ENCODE measurements at regions not wholly inside any gene's neighbourhood (a gene's known extent, or its start where the extent isn't known, plus 50 kb on each side); places are given as distances from the start of the nearest gene placed in this dataset.
"Not testable (repeated sequence)": the region's sequence is repeated elsewhere in the genome, so short reads cannot be mapped to it uniquely, and the experiment has no call there.

- no peaks in the 10 kb centered on the region for H3K27me3 ChIP-seq (ENCODE audit: control insufficient read depth, insufficient read depth, low read length)
- no peaks in the 10 kb centered on the region for H3K4me1 ChIP-seq (ENCODE audit: control insufficient read depth, extremely low read depth, insufficient read depth, low read length)
- H3K9me3 ChIP-seq (ENCODE audit: control insufficient read depth, insufficient read depth, low read depth, low read length): no peaks in the 10 kb centered on the region
- no peaks in the 10 kb centered on the region for H4K20me1 ChIP-seq (ENCODE audit: control insufficient read depth, extremely low read depth, insufficient read depth, low read length)
- H3K79me2 ChIP-seq (ENCODE audit: control insufficient read depth, insufficient read depth, low read length): no peaks in the 10 kb centered on the region
- H3K4me3 ChIP-seq (replicated peaks in 1 of 4; ENCODE audit: control extremely low read depth in 1 of 4, insufficient read depth in 1 of 4, low read depth in 3 of 4, low read length in 4 of 4): no peak overlapping the region
- no peak overlapping the region for H3K4me2 ChIP-seq (ENCODE audit: extremely low read depth, insufficient read depth, low read length)
- H3K9ac ChIP-seq (ENCODE audit: insufficient read depth, low read length): no peak overlapping the region
- H2AFZ ChIP-seq (ENCODE audit: low read length): no peak overlapping the region
- no peaks in the 10 kb centered on the region for H3K36me3 ChIP-seq (ENCODE audit: control insufficient read depth, insufficient read depth, low read length)
- H3K27ac ChIP-seq (ENCODE audit: insufficient read depth, low read length): no peak overlapping the region
- TF ChIP-seq EZH2 (IDR thresholded peaks at IDR 0.05; ENCODE audit: low read length, missing control alignments) (no peak), CTCF (conservative IDR thresholded peaks at IDR 0.05 in 1 of 2, IDR thresholded peaks at IDR 0.05 in 1 of 2; ENCODE audit: low read depth in 1 of 2, low read length in 2 of 2) (no peak)
- no peak for DNase-seq (ENCODE audit: low read depth in 2 of 2)
Measured at GRCh38 chr2:116820986-116821385, 993.5 kb upstream of the DDX18 start.

- H3K4me3 ChIP-seq (replicated peaks in 1 of 4; ENCODE audit: control extremely low read depth in 1 of 4, insufficient read depth in 1 of 4, low read depth in 3 of 4, low read length in 4 of 4); DNase-seq (ENCODE audit: low read depth in 2 of 2); H3K4me2 ChIP-seq (ENCODE audit: extremely low read depth, insufficient read depth, low read length); H3K27me3 ChIP-seq (ENCODE audit: control insufficient read depth, insufficient read depth, low read length); H4K20me1 ChIP-seq (ENCODE audit: control insufficient read depth, extremely low read depth, insufficient read depth, low read length); H3K36me3 ChIP-seq (ENCODE audit: control insufficient read depth, insufficient read depth, low read length); H3K4me1 ChIP-seq (ENCODE audit: control insufficient read depth, extremely low read depth, insufficient read depth, low read length); H3K9ac ChIP-seq (ENCODE audit: insufficient read depth, low read length); H3K9me3 ChIP-seq (ENCODE audit: control insufficient read depth, insufficient read depth, low read depth, low read length); H2AFZ ChIP-seq (ENCODE audit: low read length); H3K79me2 ChIP-seq (ENCODE audit: control insufficient read depth, insufficient read depth, low read length); H3K27ac ChIP-seq (ENCODE audit: insufficient read depth, low read length): not testable (repeated sequence)
Measured at GRCh38 chr2:116829543-116829942, 984.9 kb upstream of the DDX18 start.

- Histone ChIP-seq H3K27me3 (ENCODE audit: control insufficient read depth, insufficient read depth, low read length) (no peaks in the 10 kb centered on the region), H3K9ac (ENCODE audit: insufficient read depth, low read length) (no peak overlapping the region), H4K20me1 (ENCODE audit: control insufficient read depth, extremely low read depth, insufficient read depth, low read length) (no peaks in the 10 kb centered on the region), H2AFZ (ENCODE audit: low read length) (no peak overlapping the region), H3K4me3 (replicated peaks in 1 of 4; ENCODE audit: control extremely low read depth in 1 of 4, insufficient read depth in 1 of 4, low read depth in 3 of 4, low read length in 4 of 4) (no peak overlapping the region), H3K79me2 (ENCODE audit: control insufficient read depth, insufficient read depth, low read length) (no peaks in the 10 kb centered on the region), H3K36me3 (ENCODE audit: control insufficient read depth, insufficient read depth, low read length) (no peaks in the 10 kb centered on the region), H3K27ac (ENCODE audit: insufficient read depth, low read length) (no peak overlapping the region), H3K4me1 (ENCODE audit: control insufficient read depth, extremely low read depth, insufficient read depth, low read length) (no peaks in the 10 kb centered on the region), H3K9me3 (ENCODE audit: control insufficient read depth, insufficient read depth, low read depth, low read length) (no peaks in the 10 kb centered on the region), H3K4me2 (ENCODE audit: extremely low read depth, insufficient read depth, low read length) (no peak overlapping the region)
- no peak for DNase-seq (ENCODE audit: low read depth in 2 of 2)
- TF ChIP-seq CTCF (conservative IDR thresholded peaks at IDR 0.05 in 1 of 2, IDR thresholded peaks at IDR 0.05 in 1 of 2; ENCODE audit: low read depth in 1 of 2, low read length in 2 of 2): no peak
- no peak for TF ChIP-seq EZH2 (IDR thresholded peaks at IDR 0.05; ENCODE audit: low read length, missing control alignments)
Measured at GRCh38 chr2:116832148-116832547, 982.3 kb upstream of the DDX18 start.

- Histone ChIP-seq H3K27ac (ENCODE audit: insufficient read depth, low read length) (no peak overlapping the region), H3K36me3 (ENCODE audit: control insufficient read depth, insufficient read depth, low read length) (no peaks in the 10 kb centered on the region), H3K4me1 (ENCODE audit: control insufficient read depth, extremely low read depth, insufficient read depth, low read length) (no peaks in the 10 kb centered on the region), H3K79me2 (ENCODE audit: control insufficient read depth, insufficient read depth, low read length) (no peaks in the 10 kb centered on the region), H3K9ac (ENCODE audit: insufficient read depth, low read length) (no peak overlapping the region), H3K4me3 (replicated peaks in 1 of 4; ENCODE audit: control extremely low read depth in 1 of 4, insufficient read depth in 1 of 4, low read depth in 3 of 4, low read length in 4 of 4) (no peak overlapping the region), H2AFZ (ENCODE audit: low read length) (no peak overlapping the region), H3K4me2 (ENCODE audit: extremely low read depth, insufficient read depth, low read length) (no peak overlapping the region), H3K9me3 (ENCODE audit: control insufficient read depth, insufficient read depth, low read depth, low read length) (no peaks in the 10 kb centered on the region), H3K27me3 (ENCODE audit: control insufficient read depth, insufficient read depth, low read length) (no peaks in the 10 kb centered on the region), H4K20me1 (ENCODE audit: control insufficient read depth, extremely low read depth, insufficient read depth, low read length) (no peaks in the 10 kb centered on the region)
- no peak for DNase-seq (ENCODE audit: low read depth in 2 of 2)
- TF ChIP-seq CTCF (conservative IDR thresholded peaks at IDR 0.05 in 1 of 2, IDR thresholded peaks at IDR 0.05 in 1 of 2; ENCODE audit: low read depth in 1 of 2, low read length in 2 of 2) (no peak), EZH2 (IDR thresholded peaks at IDR 0.05; ENCODE audit: low read length, missing control alignments) (no peak)
Measured at GRCh38 chr2:116833052-116833451, 981.4 kb upstream of the DDX18 start.

All from fibroblast of lung (primary cell).